Endothelial cell of umbilical vein (primary cell): ENCODE measurements at regions not wholly inside any gene's neighbourhood (a gene's known extent, or its start where the extent isn't known, plus 50 kb on each side); places are given as distances from the start of the nearest gene placed in this dataset.

Source experiments
- CTCF ChIP-seq, 2 donors: IDR thresholded peaks; 1 replicate in 1 of 2; 2 replicates in 1 of 2; pipeline ENCODE4 v1.5.1; 2011; ENCODE audit warnings: low read length in 2 of 2, mild to moderate bottlenecking in 2 of 2, moderate library complexity in 2 of 2, control low read depth in 1 of 2, inconsistent platforms in 1 of 2, low read depth in 1 of 2; ENCODE audit not compliant: insufficient read depth in 1 of 2; ENCODE audit errors: extremely low read depth in 1 of 2
- MAX ChIP-seq: IDR thresholded peaks from 2 replicates; pipeline ENCODE4 v1.6.1; 2011; ENCODE audit not compliant: insufficient read depth, insufficient read length

- TF ChIP-seq MAX (no peak), CTCF (IDR thresholded peaks at IDR 0.05; ENCODE audit: extremely low read depth in 1 of 2, insufficient read depth in 1 of 2, low read depth in 1 of 2, low read length in 2 of 2) (no peak)
These were observed 296.7 kb upstream of the DACH1 start for GRCh38 chr13:72163678-72164077.
